ENCODE measurements at regions not wholly inside any gene's neighbourhood (a gene's known extent, or its start where the extent isn't known, plus 50 kb on each side); places are given as distances from the start of the nearest gene placed in this dataset.

DNA sequence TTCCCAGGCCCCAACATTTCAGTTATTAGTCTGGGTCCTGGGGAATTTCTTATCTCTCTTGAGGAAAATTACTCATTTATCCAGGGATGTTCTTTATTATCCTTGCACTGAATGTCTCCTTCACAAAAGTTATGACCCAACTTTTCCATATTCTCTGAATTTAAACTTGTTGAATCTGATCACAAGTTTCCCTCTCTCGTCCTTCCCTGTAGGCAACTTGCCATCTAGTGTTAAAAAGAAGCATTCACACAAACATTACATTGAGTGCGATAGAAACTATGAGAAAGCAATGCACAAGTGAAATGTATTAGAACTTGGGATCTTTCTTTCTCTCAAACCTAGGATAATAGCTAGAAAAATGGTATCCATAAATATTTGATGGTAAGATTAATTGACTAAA, 608.4 kb downstream of the FSCB start:
- no peaks in the 10 kb centered on the region for H3K4me1 ChIP-seq
- DNase-seq (no peak), ATAC-seq (no peak)
- no peaks in the 10 kb centered on the region for H3K9me3 ChIP-seq
- H3K27me3 ChIP-seq: no peaks in the 10 kb centered on the region
- H3K27ac ChIP-seq: no peak overlapping the region
- in situ Hi-C loops (cut with MboI; ENCODE audit: low sequenced_read_pairs in 4 of 4): no loop called here
- no peak for TF ChIP-seq POLR2A (IDR thresholded peaks at IDR 0.05)
- TF ChIP-seq, protein P1, sequence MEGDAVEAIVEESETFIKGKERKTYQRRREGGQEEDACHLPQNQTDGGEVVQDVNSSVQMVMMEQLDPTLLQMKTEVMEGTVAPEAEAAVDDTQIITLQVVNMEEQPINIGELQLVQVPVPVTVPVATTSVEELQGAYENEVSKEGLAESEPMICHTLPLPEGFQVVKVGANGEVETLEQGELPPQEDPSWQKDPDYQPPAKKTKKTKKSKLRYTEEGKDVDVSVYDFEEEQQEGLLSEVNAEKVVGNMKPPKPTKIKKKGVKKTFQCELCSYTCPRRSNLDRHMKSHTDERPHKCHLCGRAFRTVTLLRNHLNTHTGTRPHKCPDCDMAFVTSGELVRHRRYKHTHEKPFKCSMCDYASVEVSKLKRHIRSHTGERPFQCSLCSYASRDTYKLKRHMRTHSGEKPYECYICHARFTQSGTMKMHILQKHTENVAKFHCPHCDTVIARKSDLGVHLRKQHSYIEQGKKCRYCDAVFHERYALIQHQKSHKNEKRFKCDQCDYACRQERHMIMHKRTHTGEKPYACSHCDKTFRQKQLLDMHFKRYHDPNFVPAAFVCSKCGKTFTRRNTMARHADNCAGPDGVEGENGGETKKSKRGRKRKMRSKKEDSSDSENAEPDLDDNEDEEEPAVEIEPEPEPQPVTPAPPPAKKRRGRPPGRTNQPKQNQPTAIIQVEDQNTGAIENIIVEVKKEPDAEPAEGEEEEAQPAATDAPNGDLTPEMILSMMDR (IDR thresholded peaks at IDR 0.05 in 4 of 5, conservative IDR thresholded peaks at IDR 0.05 in 1 of 5): no peak
- intact Hi-C loops (cut with DNase I; ENCODE audit: low total_unique reads): no loop called here
- H3K36me3 ChIP-seq: no peaks in the 10 kb centered on the region
- no peak overlapping the region for H3K4me3 ChIP-seq

DNA sequence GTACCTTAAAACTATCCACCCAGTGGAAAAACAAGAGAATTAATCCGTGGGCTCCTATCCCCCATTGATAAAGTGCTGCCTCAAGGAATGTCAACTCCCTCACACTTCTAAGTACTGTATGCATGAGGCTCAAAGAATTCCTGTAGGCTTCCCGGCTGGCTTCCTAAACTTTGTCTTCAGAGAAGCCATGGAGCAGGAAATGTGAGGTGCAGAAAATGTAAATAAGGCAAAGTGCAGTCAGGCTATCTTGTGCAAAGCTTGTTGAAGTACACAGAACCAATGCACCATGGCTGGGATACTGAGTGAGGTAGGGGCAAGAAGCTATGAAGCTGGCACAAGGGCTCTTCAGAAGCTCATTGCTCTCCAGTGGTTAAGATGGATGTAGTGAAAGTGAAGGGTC, 611.0 kb downstream of the FSCB start:
- TF ChIP-seq, protein P1 (IDR thresholded peaks at IDR 0.05 in 4 of 5, conservative IDR thresholded peaks at IDR 0.05 in 1 of 5): no peak
- no peak for TF ChIP-seq POLR2A (IDR thresholded peaks at IDR 0.05)
- Histone ChIP-seq H3K9me3 (no peaks in the 10 kb centered on the region), H3K4me3 (no peak overlapping the region), H3K36me3 (no peaks in the 10 kb centered on the region), H3K27me3 (no peaks in the 10 kb centered on the region), H3K4me1 (no peaks in the 10 kb centered on the region), H3K27ac (no peak overlapping the region)
- in situ Hi-C loops (cut with MboI; ENCODE audit: low sequenced_read_pairs in 4 of 4) (no loop called here), intact Hi-C loops (cut with DNase I; ENCODE audit: low total_unique reads) (no loop called here)
- no peak for ATAC-seq
- no peak for DNase-seq

DNA sequence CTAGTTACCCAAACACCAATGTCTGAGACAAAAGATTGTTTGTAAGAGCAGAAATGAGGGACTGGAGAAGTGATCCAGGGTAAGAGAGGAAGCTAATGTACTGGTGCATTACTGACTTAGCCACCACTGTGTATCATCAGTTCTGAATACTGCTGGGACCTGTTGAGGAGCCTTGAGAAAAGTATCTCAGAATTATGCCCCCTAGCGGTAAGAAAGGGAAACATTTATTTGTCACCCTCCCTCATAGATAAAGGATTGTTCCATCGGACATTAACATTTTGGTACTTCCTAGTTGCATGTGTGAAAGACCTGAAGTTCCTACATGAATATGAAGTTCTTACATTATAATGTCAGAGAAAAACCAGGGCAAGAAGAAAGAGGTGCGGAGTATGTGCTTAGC, 612.5 kb downstream of the FSCB start:
- DNase-seq (no peak), ATAC-seq (no peak)
- Histone ChIP-seq H3K9me3 (no peaks in the 10 kb centered on the region), H3K36me3 (no peaks in the 10 kb centered on the region), H3K4me1 (no peaks in the 10 kb centered on the region), H3K4me3 (no peak overlapping the region), H3K27ac (no peak overlapping the region), H3K27me3 (no peaks in the 10 kb centered on the region)
- TF ChIP-seq POLR2A (IDR thresholded peaks at IDR 0.05): no peak
- TF ChIP-seq, protein P1 (IDR thresholded peaks at IDR 0.05 in 4 of 5, conservative IDR thresholded peaks at IDR 0.05 in 1 of 5): peak in 1 of 5 experiments; percentile 30
- intact Hi-C loops (cut with DNase I; ENCODE audit: low total_unique reads): no loop called here
- in situ Hi-C loops (cut with MboI; ENCODE audit: low sequenced_read_pairs in 4 of 4): no loop called here

DNA sequence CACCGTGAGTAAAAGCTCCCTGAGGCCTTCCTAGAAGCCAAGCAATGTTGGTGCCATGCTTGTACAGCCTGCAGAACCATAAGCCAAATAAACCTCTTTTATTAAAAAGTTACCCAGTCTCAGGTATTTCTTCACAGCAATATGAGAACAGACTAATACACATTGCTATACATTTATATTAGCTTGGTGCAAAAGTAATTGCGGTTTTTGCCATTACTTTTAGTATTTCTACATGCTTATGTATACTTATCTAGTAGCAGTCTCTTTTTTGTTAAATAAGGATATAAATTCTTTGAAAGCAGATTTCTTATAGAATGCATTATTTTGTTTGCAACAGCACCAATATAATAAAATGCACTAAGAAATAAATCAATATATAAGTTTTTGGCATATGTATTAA, 619.6 kb downstream of the FSCB start:
- TF ChIP-seq, protein P1 (IDR thresholded peaks at IDR 0.05 in 4 of 5, conservative IDR thresholded peaks at IDR 0.05 in 1 of 5): no peak
- no peak for TF ChIP-seq POLR2A (IDR thresholded peaks at IDR 0.05)
- Histone ChIP-seq H3K27ac (no peak overlapping the region), H3K9me3 (no peaks in the 10 kb centered on the region), H3K36me3 (no peaks in the 10 kb centered on the region), H3K4me3 (no peak overlapping the region), H3K4me1 (no peaks in the 10 kb centered on the region), H3K27me3 (no peaks in the 10 kb centered on the region)
- no peak for ATAC-seq
- intact Hi-C loops (cut with DNase I; ENCODE audit: low total_unique reads) (no loop called here), in situ Hi-C loops (cut with MboI; ENCODE audit: low sequenced_read_pairs in 4 of 4) (no loop called here)
- no peak for DNase-seq

DNA sequence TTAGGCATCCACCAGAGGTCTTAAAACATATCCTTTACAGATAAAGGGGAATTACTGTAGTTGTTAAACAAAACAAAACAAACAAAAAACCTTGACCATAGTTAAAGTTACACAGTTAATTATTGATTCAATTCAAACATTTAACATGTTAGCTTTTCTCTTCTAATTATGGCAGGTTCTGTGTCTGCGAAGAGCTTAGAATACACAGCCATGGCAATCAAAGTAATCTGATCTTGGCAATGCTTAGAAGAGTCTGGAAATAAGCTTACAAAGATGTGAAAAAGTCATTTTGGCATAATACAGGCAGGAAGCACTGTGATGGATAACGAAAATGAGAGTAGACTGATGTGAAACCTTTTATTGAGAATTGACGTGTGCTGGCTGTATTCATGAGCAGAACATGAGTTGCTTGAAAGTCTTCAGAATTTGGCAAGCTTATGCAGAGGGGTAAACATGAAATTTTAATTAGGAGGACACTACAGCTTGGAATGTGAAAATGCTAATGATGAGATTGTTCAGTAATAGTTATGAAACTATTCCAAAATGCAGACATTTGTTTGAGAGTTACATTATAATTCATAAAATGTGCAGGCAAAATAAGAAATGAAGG, 629.6 kb downstream of the FSCB start:
- Histone ChIP-seq H3K27me3 (no peaks in the 10 kb centered on the region), H3K4me3 (no peak overlapping the region), H3K27ac (no peak overlapping the region), H3K4me1 (no peaks in the 10 kb centered on the region), H3K36me3 (no peaks in the 10 kb centered on the region), H3K9me3 (no peaks in the 10 kb centered on the region)
- ATAC-seq: no peak
- TF ChIP-seq POLR2A (IDR thresholded peaks at IDR 0.05): no peak
- TF ChIP-seq, protein P1 (IDR thresholded peaks at IDR 0.05 in 4 of 5, conservative IDR thresholded peaks at IDR 0.05 in 1 of 5): no peak
- in situ Hi-C loops (cut with MboI; ENCODE audit: low sequenced_read_pairs in 4 of 4): no loop called here
- no peak for DNase-seq
- intact Hi-C loops (cut with DNase I; ENCODE audit: low total_unique reads): no loop called here

Data from gastrocnemius medialis (tissue), 4 donors.